PFSK-1 (cell line): ENCODE measurements at regions not wholly inside any gene's neighbourhood (a gene's known extent, or its start where the extent isn't known, plus 50 kb on each side); places are given as distances from the start of the nearest gene placed in this dataset.

Experiments
- FOXP2 ChIP-seq: optimal IDR thresholded peaks from 2 replicates; pipeline ENCODE3; 2011; ENCODE audit warnings: borderline replicate concordance, control low read depth, inconsistent platforms; ENCODE audit not compliant: insufficient read depth; ENCODE audit errors: extremely low read length, extremely low read depth
- POLR2AphosphoS5 ChIP-seq: IDR thresholded peaks from 2 replicates; pipeline ENCODE4 v1.6.1; 2012; ENCODE audit warnings: low read depth, mild to moderate bottlenecking, control low read depth, low read length, moderate library complexity
- REST ChIP-seq, 2 experiments: IDR thresholded peaks; 2 replicates each; pipeline versions ENCODE4 v1.6.1 to v1.8.0; 2011 to 2012; ENCODE audit warnings: low read depth in 2 of 2, low read length in 2 of 2, control low read depth in 1 of 2, inconsistent platforms in 1 of 2, mild to moderate bottlenecking in 1 of 2, moderate library complexity in 1 of 2; ENCODE audit not compliant: insufficient read depth in 1 of 2
- SIN3A ChIP-seq: IDR thresholded peaks from 2 replicates; pipeline ENCODE4 v1.6.1; 2012; ENCODE audit warnings: mild to moderate bottlenecking, low read length, moderate library complexity, borderline replicate concordance; ENCODE audit not compliant: insufficient read depth
- TAF1 ChIP-seq: IDR thresholded peaks from 2 replicates; pipeline ENCODE4 v1.6.1; 2012; ENCODE audit warnings: low read length, control low read depth, borderline replicate concordance; ENCODE audit not compliant: insufficient read depth

GRCh38 chr3:44128057-44128775, 113.5 kb upstream of the TOPAZ1 start:
- TF ChIP-seq POLR2AphosphoS5 (no peak), SIN3A (no peak)

GRCh38 chr3:44130249-44130648, 111.4 kb upstream of the TOPAZ1 start:
- TF ChIP-seq SIN3A (no peak), POLR2AphosphoS5 (no peak), REST (IDR thresholded peaks at IDR 0.05; ENCODE audit: insufficient read depth in 1 of 2, low read depth in 2 of 2, low read length in 2 of 2) (no peak), TAF1 (no peak), FOXP2 (no peak)

- TF ChIP-seq REST (IDR thresholded peaks at IDR 0.05; ENCODE audit: insufficient read depth in 1 of 2, low read depth in 2 of 2, low read length in 2 of 2) (no peak), FOXP2 (no peak), SIN3A (no peak), TAF1 (no peak), POLR2AphosphoS5 (no peak)
Observed at GRCh38 chr3:44132061-44132460, 109.6 kb upstream of the TOPAZ1 start.

GRCh38 chr3:44132593-44132992, 109.1 kb upstream of the TOPAZ1 start:
- no peak for TF ChIP-seq SIN3A
- no peak for TF ChIP-seq TAF1
- no peak for TF ChIP-seq POLR2AphosphoS5
- TF ChIP-seq FOXP2: no peak
- TF ChIP-seq REST (IDR thresholded peaks at IDR 0.05; ENCODE audit: insufficient read depth in 1 of 2, low read depth in 2 of 2, low read length in 2 of 2): no peak

- peak; percentile 60 to 90 for TF ChIP-seq REST (IDR thresholded peaks at IDR 0.05; ENCODE audit: insufficient read depth in 1 of 2, low read depth in 2 of 2, low read length in 2 of 2)
- TF ChIP-seq SIN3A: no peak
Observed at GRCh38 chr3:44136421-44136820, 105.3 kb upstream of the TOPAZ1 start.
